NCI-H1694 treated with DMSO at 0.1 percent for 48 hours (cell line): ENCODE measurements at regions not wholly inside any gene's neighbourhood (a gene's known extent, or its start where the extent isn't known, plus 50 kb on each side); places are given as distances from the start of the nearest gene placed in this dataset.

Experiments
- DNase-seq: peaks from one replicate; lab custom pipeline; 2025; lab: John Stamatoyannopoulos, UW

DNA sequence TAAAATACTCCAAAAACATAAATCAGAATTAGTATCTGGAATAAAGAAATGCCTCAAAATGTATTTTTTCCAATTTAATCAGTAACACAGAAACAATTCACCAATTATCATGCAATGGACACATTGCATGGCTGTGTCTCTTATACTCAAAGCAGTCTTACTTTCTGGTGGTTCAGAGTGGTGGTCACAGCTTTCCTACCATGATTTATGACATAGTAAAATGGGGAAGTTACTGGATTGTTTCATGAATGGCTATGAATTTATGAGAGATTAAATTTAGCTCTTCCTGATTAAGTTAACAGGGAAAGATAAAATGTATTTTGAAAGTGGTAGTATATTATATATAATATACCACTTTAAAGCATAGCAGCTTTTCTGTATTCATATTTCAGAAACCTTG is 331.5 kb upstream of the MAP3K7 start:
- DNase-seq = no peak

- DNase-seq = no peak
Observed at GRCh38 chr6:90917376-90917775, 330.5 kb upstream of the MAP3K7 start.

GRCh38 chr6:90916968-90917367 is 330.1 kb upstream of the MAP3K7 start:
- no peak for DNase-seq

DNA sequence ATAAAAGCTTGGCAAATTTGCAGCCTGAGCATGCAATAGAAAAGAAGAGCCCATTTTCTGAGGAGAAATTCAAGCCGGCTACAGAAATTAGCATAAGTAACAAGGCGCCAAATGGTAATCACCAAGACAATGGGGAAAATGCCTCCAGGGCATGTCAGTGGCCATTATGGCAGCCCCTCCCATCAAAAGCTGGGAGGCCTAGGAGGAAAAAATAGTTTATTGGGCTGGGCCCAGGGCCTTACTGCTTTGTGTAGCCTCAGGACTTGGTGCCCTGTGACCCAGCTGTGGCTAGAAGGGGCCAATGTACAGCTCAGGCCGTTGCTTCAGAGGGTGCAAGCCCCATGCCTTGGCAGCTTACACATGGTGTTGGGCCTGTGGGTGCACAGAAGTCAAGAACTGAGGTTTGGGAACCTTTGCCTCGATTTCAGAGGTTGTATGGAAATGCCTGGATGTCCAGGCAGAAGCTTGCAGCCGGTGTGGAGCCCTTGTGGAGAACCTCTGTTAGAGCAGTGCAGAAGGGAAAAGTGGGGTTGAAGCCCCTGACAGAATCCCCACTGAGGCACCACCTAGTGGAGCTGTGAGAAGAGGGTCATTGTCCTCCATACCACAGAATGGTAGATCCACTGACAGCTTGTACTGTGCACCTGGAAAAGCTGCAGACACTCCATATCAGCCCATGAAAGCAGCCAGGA is 328.5 kb upstream of the MAP3K7 start:
- no peak for DNase-seq

DNA sequence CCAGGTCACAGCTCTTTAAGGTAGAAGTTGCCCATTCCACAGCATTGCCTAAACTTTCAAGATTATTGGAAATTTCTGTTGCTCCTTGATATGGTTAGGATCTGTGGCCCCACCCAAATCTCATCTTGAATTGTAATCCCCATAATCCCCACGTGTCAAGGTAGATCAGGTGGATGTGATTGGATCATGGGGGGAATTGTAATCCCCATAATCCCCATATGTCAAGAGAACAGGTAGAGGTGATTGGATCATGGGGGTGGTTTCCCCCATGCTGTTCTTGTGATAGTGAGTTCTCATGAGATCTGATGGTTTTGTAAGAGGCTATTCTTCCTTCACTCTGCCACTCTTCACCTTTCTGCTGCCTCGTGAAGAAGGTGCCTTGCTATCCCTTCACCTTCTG is 327.4 kb upstream of the MAP3K7 start:
- no peak for DNase-seq

GRCh38 chr6:90913266-90913960 is 326.5 kb upstream of the MAP3K7 start:
- DNase-seq = no peak

- no peak for DNase-seq
Observed at GRCh38 chr6:90911642-90912041, 324.8 kb upstream of the MAP3K7 start.

- no peak for DNase-seq
Observed at GRCh38 chr6:90910893-90911292, 324.0 kb upstream of the MAP3K7 start.

- DNase-seq = no peak
Observed at GRCh38 chr6:90907931-90908655, 321.2 kb upstream of the MAP3K7 start.

GRCh38 chr6:90905351-90905750 is 318.5 kb upstream of the MAP3K7 start:
- DNase-seq = no peak

GRCh38 chr6:90900034-90900433 is 313.2 kb upstream of the MAP3K7 start:
- no peak for DNase-seq

DNA sequence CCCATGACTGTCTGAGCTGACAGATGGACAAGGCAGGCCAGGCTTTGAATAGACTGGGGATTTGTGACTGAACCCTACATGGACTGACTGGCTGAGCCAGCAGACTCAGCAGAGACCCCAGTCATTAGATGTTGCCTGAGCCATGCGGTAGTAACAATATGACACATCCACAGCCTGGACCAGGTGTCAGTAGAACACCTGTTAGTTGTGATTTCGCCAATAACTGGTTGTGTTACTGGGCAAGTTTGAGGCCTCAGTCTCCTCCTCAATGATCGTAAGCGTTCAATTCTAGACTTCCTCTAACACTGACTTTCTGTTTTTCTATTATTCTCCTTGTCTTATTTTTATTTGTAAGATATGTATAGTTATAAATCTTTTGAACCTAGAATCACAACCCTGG is 311.9 kb upstream of the MAP3K7 start:
- no peak for DNase-seq

- peak; percentile 56 for DNase-seq
Observed at GRCh38 chr6:90896075-90896547, 309.2 kb upstream of the MAP3K7 start.

DNA sequence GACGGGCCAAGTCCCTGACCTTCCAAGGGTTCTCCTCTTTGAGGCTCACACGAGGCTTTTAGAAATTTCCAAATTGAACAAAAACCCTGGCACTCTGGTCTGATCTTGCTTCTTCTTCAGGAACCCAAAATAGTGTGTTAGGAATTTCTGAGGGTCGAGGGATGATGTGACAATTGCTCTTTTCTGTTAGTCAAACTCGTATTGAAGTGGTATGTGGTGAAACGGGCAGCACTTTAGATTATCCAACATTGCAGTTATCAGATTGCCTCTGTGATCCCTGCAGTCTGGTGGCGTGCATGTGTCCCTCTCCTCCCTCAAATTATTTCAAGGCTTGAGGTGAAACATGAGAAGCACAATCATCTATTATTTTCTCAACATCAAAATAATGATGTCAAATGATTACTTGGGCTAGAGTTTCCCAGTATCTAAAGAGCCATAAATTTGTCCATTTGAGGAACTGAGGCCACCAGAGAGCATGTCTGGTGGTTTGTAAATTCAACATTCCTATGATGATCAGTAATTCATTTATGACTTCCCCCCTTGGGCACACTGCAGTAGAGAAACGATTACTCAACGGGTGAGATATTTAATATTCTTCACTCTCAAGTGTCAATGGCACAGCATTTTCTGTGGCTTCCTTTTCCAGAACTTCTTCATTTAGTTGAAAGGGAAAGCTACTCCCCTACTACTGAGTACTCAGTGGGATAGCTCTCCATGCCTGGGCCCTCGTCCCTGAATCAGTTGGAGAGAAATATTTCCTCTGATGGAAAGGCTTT is 308.6 kb upstream of the MAP3K7 start:
- DNase-seq = no peak

DNA sequence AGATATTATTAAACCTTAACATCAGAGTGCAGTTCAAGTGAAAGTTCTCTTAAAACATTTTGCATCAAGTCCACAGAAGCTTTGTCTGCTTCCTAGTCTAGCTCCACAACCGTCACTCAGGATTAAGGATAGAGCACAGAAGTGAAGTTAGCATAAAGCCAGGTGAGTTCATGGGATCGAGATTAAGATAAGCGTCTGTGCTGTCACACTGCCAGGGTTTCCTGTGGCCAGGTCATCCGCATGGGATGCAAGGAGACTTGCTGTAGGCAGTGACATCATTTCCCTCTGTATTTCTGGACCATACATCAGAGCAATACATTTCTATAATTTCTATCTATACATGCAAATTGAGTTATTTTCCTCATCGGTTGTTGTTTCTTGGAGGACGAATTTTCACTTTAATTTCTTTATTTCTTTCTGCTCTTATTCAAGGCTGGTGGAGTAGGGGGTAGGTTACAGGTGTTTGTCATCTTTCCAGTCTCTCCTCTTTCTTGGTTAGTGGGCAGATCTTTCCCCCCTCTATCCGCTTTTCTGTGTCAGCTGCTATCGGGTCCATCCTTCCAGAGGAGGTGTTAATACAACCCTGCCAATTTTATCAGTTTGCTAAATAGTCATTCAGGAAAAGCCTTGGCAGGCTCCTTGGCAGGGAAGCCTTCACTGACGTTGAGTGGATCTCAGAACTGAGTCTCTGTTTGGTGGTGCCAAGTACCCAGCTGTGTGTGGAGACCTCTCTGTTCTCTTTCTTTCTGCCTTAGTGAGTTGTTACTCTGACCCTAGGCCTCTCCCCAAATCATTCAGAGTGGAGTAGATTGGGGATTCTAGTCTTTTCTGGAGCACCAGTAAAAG is 307.6 kb upstream of the MAP3K7 start:
- DNase-seq = no peak

DNA sequence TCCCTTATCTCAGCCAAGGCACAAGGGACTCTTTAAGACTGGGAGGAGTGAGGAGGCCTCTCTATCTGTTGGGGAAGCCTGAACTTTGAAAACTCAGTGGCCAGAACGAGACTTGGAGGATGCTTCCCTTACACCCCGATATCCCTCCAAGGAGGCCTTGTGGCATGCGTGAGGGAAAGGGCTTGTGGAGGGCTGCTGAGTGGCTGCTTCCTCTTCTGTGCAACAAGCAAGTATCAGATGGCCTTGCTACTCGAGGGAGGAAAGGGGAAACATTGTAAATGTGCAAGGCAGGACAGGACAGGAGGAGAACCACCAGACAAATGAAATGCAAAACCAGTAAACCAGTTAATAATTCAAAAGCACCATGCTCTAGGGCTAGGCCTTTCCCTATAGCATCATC is 306.5 kb upstream of the MAP3K7 start:
- DNase-seq = no peak

DNA sequence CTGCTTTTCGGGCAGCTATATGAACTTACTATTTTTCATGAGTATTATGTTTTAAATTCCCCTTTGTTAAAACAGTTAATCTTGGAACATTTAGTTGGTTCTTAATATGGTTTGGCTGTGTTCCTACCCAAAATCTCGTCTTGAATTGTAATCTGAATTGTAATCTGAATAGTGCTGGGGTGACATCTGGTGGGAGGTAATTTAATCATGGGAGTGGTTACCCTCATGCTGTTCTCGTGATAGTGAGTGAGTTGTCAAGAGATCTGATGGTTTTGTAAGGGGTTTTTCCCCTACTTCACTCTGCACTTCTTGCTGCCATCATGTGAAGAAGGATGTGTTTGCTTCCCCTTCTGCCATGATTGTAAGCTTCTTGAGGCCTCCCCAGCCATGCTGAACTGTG is 305.4 kb upstream of the MAP3K7 start:
- peak; percentile 37 for DNase-seq

DNA sequence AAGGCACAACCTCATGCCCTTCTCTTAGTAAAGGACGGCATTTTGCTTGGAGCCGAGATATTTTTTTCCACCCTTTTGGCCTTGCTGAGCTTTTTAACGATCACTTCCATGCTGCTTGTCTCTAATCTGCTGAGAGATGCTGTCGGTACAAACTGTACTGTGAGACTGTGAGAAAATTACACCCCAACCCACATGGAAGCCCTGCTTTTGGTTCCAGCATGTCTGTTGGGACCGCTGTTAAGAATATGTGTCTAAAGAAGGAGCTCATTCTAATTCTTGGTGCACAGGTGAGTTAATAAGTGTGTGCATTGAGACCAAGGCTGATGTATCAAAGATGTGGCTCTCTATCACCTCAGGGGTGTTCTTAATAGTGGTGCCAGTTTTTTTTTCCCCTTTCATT is 304.5 kb upstream of the MAP3K7 start:
- no peak for DNase-seq

GRCh38 chr6:90890683-90891330 is 303.9 kb upstream of the MAP3K7 start:
- no peak for DNase-seq

GRCh38 chr6:90887764-90888163 is 300.9 kb upstream of the MAP3K7 start:
- DNase-seq = no peak

DNA sequence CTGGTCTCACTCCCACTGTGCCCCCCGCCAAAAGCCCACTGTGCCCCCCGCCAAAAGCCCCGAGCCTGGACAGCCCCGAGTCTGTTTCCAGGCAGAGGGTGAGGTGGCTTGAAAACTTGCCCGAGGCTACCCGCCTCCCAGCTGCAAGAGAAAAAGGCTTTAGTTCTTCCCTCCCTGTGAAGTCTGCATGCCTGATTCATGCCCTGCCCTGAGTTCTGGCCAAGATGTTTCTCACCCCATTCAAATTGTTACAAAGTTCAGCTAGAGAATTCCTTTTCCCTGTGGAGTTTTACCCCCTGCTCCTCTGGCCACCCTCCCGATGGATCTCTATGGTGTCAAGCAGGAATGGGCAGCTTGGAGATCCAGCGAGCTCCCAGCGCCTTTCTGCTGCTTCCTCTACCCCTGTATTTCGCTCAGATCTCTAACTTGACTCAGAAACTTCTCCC is 298.8 kb upstream of the MAP3K7 start:
- DNase-seq = no peak
